ENCODE measurements at regions not wholly inside any gene's neighbourhood (a gene's known extent, or its start where the extent isn't known, plus 50 kb on each side); places are given as distances from the start of the nearest gene placed in this dataset.

GRCh38 chr18:78884502-78884901 lies 95.1 kb upstream of the SALL3 start:
- H3K4me3 ChIP-seq (replicated peaks; ENCODE audit: low read depth, low read length): no peak overlapping the region
- no peak for TF ChIP-seq CTCF (IDR thresholded peaks at IDR 0.05; ENCODE audit: low read length, missing control alignments)
- DNase-seq (ENCODE audit: low read depth): no peak

- no peak overlapping the region for H3K4me3 ChIP-seq (replicated peaks; ENCODE audit: low read depth, low read length)
- TF ChIP-seq CTCF (IDR thresholded peaks at IDR 0.05; ENCODE audit: low read length, missing control alignments): no peak
- no peak for DNase-seq (ENCODE audit: low read depth)
Measured at GRCh38 chr18:78889250-78889649, 90.4 kb upstream of the SALL3 start.

GRCh38 chr18:78890388-78890787 lies 89.2 kb upstream of the SALL3 start:
- no peak for DNase-seq (ENCODE audit: low read depth)
- H3K4me3 ChIP-seq (replicated peaks; ENCODE audit: low read depth, low read length): no peak overlapping the region
- TF ChIP-seq CTCF (IDR thresholded peaks at IDR 0.05; ENCODE audit: low read length, missing control alignments): no peak

GRCh38 chr18:78891185-78891762 lies 88.3 kb upstream of the SALL3 start:
- TF ChIP-seq CTCF (IDR thresholded peaks at IDR 0.05; ENCODE audit: low read length, missing control alignments): no peak
- DNase-seq (ENCODE audit: low read depth): no peak

GRCh38 chr18:78892177-78892576 lies 87.4 kb upstream of the SALL3 start:
- DNase-seq (ENCODE audit: low read depth): no peak
- no peak for TF ChIP-seq CTCF (IDR thresholded peaks at IDR 0.05; ENCODE audit: low read length, missing control alignments)
- H3K4me3 ChIP-seq (replicated peaks; ENCODE audit: low read depth, low read length): no peak overlapping the region

More at GRCh38 chr18:78891185-78891762, 88.3 kb upstream of the SALL3 start:
- H3K4me3 ChIP-seq (replicated peaks; ENCODE audit: low read depth, low read length): no peak overlapping the region

- DNase-seq (ENCODE audit: low read depth): no peak
- no peak overlapping the region for H3K4me3 ChIP-seq (replicated peaks; ENCODE audit: low read depth, low read length)
- no peak for TF ChIP-seq CTCF (IDR thresholded peaks at IDR 0.05; ENCODE audit: low read length, missing control alignments)
Measured at GRCh38 chr18:78892721-78893120, 86.9 kb upstream of the SALL3 start.

- TF ChIP-seq CTCF (IDR thresholded peaks at IDR 0.05; ENCODE audit: low read length, missing control alignments): no peak
- H3K4me3 ChIP-seq (replicated peaks; ENCODE audit: low read depth, low read length): no peak overlapping the region
- DNase-seq (ENCODE audit: low read depth): no peak
Measured at GRCh38 chr18:78893281-78894032, 86.2 kb upstream of the SALL3 start.

Data from fibroblast of pulmonary artery (primary cell).